Endothelial cell of umbilical vein (primary cell): ENCODE measurements at regions not wholly inside any gene's neighbourhood (a gene's known extent, or its start where the extent isn't known, plus 50 kb on each side); places are given as distances from the start of the nearest gene placed in this dataset.

Experiments used
- BruUV-seq: library from RNA; stranded (reverse); fragments of 400-500 nt; replicated peaks from 2 replicates; lab custom pipeline; 2021; lab: Mats Ljungman, UMichigan
- CTCF ChIA-PET: fragments of 300-600, 350-600 bp; sonication (Branson Sonifier 250); formaldehyde crosslinking; loops from one replicate; lab custom pipeline; 2021; ENCODE audit warnings: antibody characterized with exemption, inconsistent platforms; lab: Charles Lee
- POLR2A ChIA-PET: fragments of 300-600, 350-600 bp; sonication (Branson Sonifier 250); formaldehyde crosslinking; loops from one replicate; lab custom pipeline; 2021; ENCODE audit warnings: antibody characterized with exemption, inconsistent platforms; lab: Charles Lee
- DNase-seq: peaks from one replicate; pipeline ENCODE4 v3.0.0-alpha.2; 2011; ENCODE audit warnings: low read depth, low spot score
- FAIRE-seq: peaks from 2 replicates; lab custom pipeline; 2011; peaks lifted over from hg19 to GRCh38; lab: Jason Lieb, UNC
- H2AFZ ChIP-seq: 2 replicates; pipeline ENCODE4 v1.6.0; 2012; ENCODE audit warnings: low read depth, low read length, control low read depth, inconsistent platforms
- H3K27ac ChIP-seq: 2 replicates; pipeline ENCODE4 v1.5.1; 2011; ENCODE audit warnings: low read depth, mild to moderate bottlenecking, control low read depth, low read length, moderate library complexity; ENCODE audit not compliant: insufficient read depth
- H3K27me3 ChIP-seq, 2 experiments: 2 replicates each; pipeline versions ENCODE4 v1.6.0 to v1.6.1; 2011; ENCODE audit warnings: low read length in 2 of 2, mixed read lengths in 1 of 2; ENCODE audit not compliant: control insufficient read depth in 2 of 2, insufficient read depth in 2 of 2
- H3K36me3 ChIP-seq, 2 experiments: 2 replicates in 1 of 2; 3 replicates in 1 of 2; pipeline ENCODE4 v1.5.1; 2011; ENCODE audit warnings: low read length in 2 of 2, mild to moderate bottlenecking in 1 of 2, moderate library complexity in 1 of 2; ENCODE audit not compliant: control insufficient read depth in 2 of 2, insufficient read depth in 2 of 2; ENCODE audit errors: extremely low read depth in 1 of 2
- H3K4me1 ChIP-seq: 3 replicates; pipeline ENCODE4 v1.5.1; 2011; ENCODE audit warnings: mild to moderate bottlenecking, low read length; ENCODE audit not compliant: control insufficient read depth, insufficient read depth; ENCODE audit errors: extremely low read depth
- H3K4me2 ChIP-seq: 2 replicates; pipeline ENCODE4 v1.6.1; 2011; ENCODE audit warnings: low read length, control low read depth, mixed read lengths; ENCODE audit not compliant: insufficient read depth
- H3K4me3 ChIP-seq, 3 experiments: fragments of 200-600 bp in 1 of 3; sonication (generic), shearing (Covaris generic) in 1 of 3; replicated peaks in 1 of 3; 2 replicates each; pipeline ENCODE4 v1.5.1; 2011 to 2016; ENCODE audit warnings: control low read depth in 3 of 3, low read length in 3 of 3, mild to moderate bottlenecking in 2 of 3, inconsistent platforms in 1 of 3, low read depth in 1 of 3, moderate library complexity in 1 of 3; ENCODE audit not compliant: insufficient read depth in 1 of 3
- H3K79me2 ChIP-seq: 2 replicates; pipeline ENCODE4 v1.6.0; 2012; ENCODE audit warnings: low read length, inconsistent platforms; ENCODE audit not compliant: control insufficient read depth, insufficient read depth
- H3K9ac ChIP-seq: replicated peaks from 2 replicates; pipeline ENCODE3; 2011; ENCODE audit warnings: low read length, control low read depth; ENCODE audit not compliant: insufficient read depth; ENCODE audit errors: extremely low read depth
- H3K9me1 ChIP-seq: replicated peaks from 3 replicates; pipeline ENCODE4 v1.6.0; 2011; ENCODE audit warnings: mild to moderate bottlenecking, low read length; ENCODE audit not compliant: control insufficient read depth, insufficient read depth; ENCODE audit errors: extremely low read depth
- H3K9me3 ChIP-seq: replicated peaks from 2 replicates; pipeline ENCODE4 v1.5.1; 2012; ENCODE audit warnings: low read length, inconsistent platforms; ENCODE audit not compliant: control insufficient read depth, insufficient read depth
- H4K20me1 ChIP-seq: replicated peaks from 2 replicates; pipeline ENCODE3; 2011; ENCODE audit warnings: mild to moderate bottlenecking, low read length; ENCODE audit not compliant: control insufficient read depth, insufficient read depth; ENCODE audit errors: extremely low read depth
- EZH2 ChIP-seq: IDR thresholded peaks from 2 replicates; pipeline ENCODE4 v1.6.1; 2012; ENCODE audit warnings: borderline replicate concordance, low read depth, mild to moderate bottlenecking, moderate library complexity, low read length, inconsistent platforms; ENCODE audit not compliant: severe bottlenecking
- GATA2 ChIP-seq: IDR thresholded peaks from 2 replicates; pipeline ENCODE4 v1.7.0; 2011; ENCODE audit warnings: low read depth, mild to moderate bottlenecking, moderate library complexity, mixed read lengths, low read length; ENCODE audit not compliant: insufficient read length, insufficient read depth
- JUN ChIP-seq: IDR thresholded peaks from 2 replicates; pipeline ENCODE4 v1.6.1; 2011; ENCODE audit warnings: borderline replicate concordance, low read depth; ENCODE audit not compliant: insufficient read length, insufficient read depth
- MYC ChIP-seq: IDR thresholded peaks from one replicate; pipeline ENCODE4 v1.6.1; 2011; ENCODE audit warnings: mild to moderate bottlenecking, low read depth, low read length
- POLR2A ChIP-seq: IDR thresholded peaks from 2 replicates; pipeline ENCODE4 v1.6.1; 2012; ENCODE audit warnings: low read depth, mild to moderate bottlenecking, control low read depth, low read length
- POLR2AphosphoS5 ChIP-seq: IDR thresholded peaks from 2 replicates; pipeline ENCODE4 v1.6.1; 2012; ENCODE audit warnings: low read depth, mild to moderate bottlenecking, control low read depth, low read length, moderate library complexity; ENCODE audit not compliant: insufficient read depth
- dilution Hi-C: fragments of 300-500 bp; cut with MboI; formaldehyde crosslinking; loops from one replicate; pipeline ENCODE4 v1.15.0; 2019; ENCODE audit warnings: low sequenced_read_pairs; ENCODE audit not compliant: extremely low pct_ligation_motif_present
- intact Hi-C: fragments of 100-400 bp; cut with micrococcal nuclease; formaldehyde crosslinking; loops from one replicate; pipeline ENCODE4 v1.10.0; 2022
- TF ChIP-seq, protein P1 (sequence below), 2 donors: IDR thresholded peaks; 1 replicate in 1 of 2; 2 replicates in 1 of 2; pipeline ENCODE4 v1.5.1; 2011; ENCODE audit warnings: low read length in 2 of 2, mild to moderate bottlenecking in 2 of 2, moderate library complexity in 2 of 2, control low read depth in 1 of 2, inconsistent platforms in 1 of 2, low read depth in 1 of 2; ENCODE audit not compliant: insufficient read depth in 1 of 2; ENCODE audit errors: extremely low read depth in 1 of 2

- Histone ChIP-seq H3K79me2 (no peaks in the 10 kb centered on the region), H2AFZ (no peak overlapping the region), H3K27ac (no peak overlapping the region), H3K9ac (no peak overlapping the region), H3K9me3 (peaks cover 2% of the 10 kb centered on the region), H3K27me3 (no peaks in the 10 kb centered on the region), H3K4me3 (no peak overlapping the region), H4K20me1 (no peaks in the 10 kb centered on the region), H3K9me1 (no peaks in the 10 kb centered on the region), H3K4me1 (no peaks in the 10 kb centered on the region), H3K36me3 (no peaks in the 10 kb centered on the region), H3K4me2 (no peak overlapping the region)
- intact Hi-C loops, result no loop called here
- CTCF ChIA-PET, result no interaction called here
- no peak for DNase-seq
- POLR2A ChIA-PET, result no interaction called here
- BruUV-seq, result no TSS peak
- FAIRE-seq, result no peak
- dilution Hi-C loops, result no loop called here
- TF ChIP-seq POLR2AphosphoS5 (no peak), POLR2A (no peak), GATA2 (no peak), MYC (no peak), EZH2 (no peak), JUN (no peak)
- TF ChIP-seq, protein P1, sequence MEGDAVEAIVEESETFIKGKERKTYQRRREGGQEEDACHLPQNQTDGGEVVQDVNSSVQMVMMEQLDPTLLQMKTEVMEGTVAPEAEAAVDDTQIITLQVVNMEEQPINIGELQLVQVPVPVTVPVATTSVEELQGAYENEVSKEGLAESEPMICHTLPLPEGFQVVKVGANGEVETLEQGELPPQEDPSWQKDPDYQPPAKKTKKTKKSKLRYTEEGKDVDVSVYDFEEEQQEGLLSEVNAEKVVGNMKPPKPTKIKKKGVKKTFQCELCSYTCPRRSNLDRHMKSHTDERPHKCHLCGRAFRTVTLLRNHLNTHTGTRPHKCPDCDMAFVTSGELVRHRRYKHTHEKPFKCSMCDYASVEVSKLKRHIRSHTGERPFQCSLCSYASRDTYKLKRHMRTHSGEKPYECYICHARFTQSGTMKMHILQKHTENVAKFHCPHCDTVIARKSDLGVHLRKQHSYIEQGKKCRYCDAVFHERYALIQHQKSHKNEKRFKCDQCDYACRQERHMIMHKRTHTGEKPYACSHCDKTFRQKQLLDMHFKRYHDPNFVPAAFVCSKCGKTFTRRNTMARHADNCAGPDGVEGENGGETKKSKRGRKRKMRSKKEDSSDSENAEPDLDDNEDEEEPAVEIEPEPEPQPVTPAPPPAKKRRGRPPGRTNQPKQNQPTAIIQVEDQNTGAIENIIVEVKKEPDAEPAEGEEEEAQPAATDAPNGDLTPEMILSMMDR (IDR thresholded peaks at IDR 0.05; ENCODE audit: extremely low read depth in 1 of 2, insufficient read depth in 1 of 2, low read depth in 1 of 2, low read length in 2 of 2), result no peak
Measured at GRCh38 chr16:8516471-8516870, 73.8 kb downstream of the TMEM114 start.
